Endothelial cell of umbilical vein (primary cell): ENCODE measurements at regions not wholly inside any gene's neighbourhood (a gene's known extent, or its start where the extent isn't known, plus 50 kb on each side); places are given as distances from the start of the nearest gene placed in this dataset.

ENCODE experiments used
- BruUV-seq: library from RNA; stranded (reverse); fragments of 400-500 nt; replicated peaks from 2 replicates; lab custom pipeline; 2021; lab: Mats Ljungman, UMichigan
- CTCF ChIA-PET: fragments of 300-600, 350-600 bp; sonication (Branson Sonifier 250); formaldehyde crosslinking; loops from one replicate; lab custom pipeline; 2021; ENCODE audit warnings: antibody characterized with exemption, inconsistent platforms; lab: Charles Lee
- POLR2A ChIA-PET: fragments of 300-600, 350-600 bp; sonication (Branson Sonifier 250); formaldehyde crosslinking; loops from one replicate; lab custom pipeline; 2021; ENCODE audit warnings: antibody characterized with exemption, inconsistent platforms; lab: Charles Lee
- DNase-seq: peaks from one replicate; pipeline ENCODE4 v3.0.0-alpha.2; 2011; ENCODE audit warnings: low read depth, low spot score
- FAIRE-seq: peaks from 2 replicates; lab custom pipeline; 2011; peaks lifted over from hg19 to GRCh38; lab: Jason Lieb, UNC
- H2AFZ ChIP-seq: 2 replicates; pipeline ENCODE4 v1.6.0; 2012; ENCODE audit warnings: low read depth, low read length, control low read depth, inconsistent platforms
- H3K27ac ChIP-seq: 2 replicates; pipeline ENCODE4 v1.5.1; 2011; ENCODE audit warnings: low read depth, mild to moderate bottlenecking, control low read depth, low read length, moderate library complexity; ENCODE audit not compliant: insufficient read depth
- H3K27me3 ChIP-seq, 2 experiments: 2 replicates each; pipeline versions ENCODE4 v1.6.0 to v1.6.1; 2011; ENCODE audit warnings: low read length in 2 of 2, mixed read lengths in 1 of 2; ENCODE audit not compliant: control insufficient read depth in 2 of 2, insufficient read depth in 2 of 2
- H3K36me3 ChIP-seq, 2 experiments: 2 replicates in 1 of 2; 3 replicates in 1 of 2; pipeline ENCODE4 v1.5.1; 2011; ENCODE audit warnings: low read length in 2 of 2, mild to moderate bottlenecking in 1 of 2, moderate library complexity in 1 of 2; ENCODE audit not compliant: control insufficient read depth in 2 of 2, insufficient read depth in 2 of 2; ENCODE audit errors: extremely low read depth in 1 of 2
- H3K4me1 ChIP-seq: 3 replicates; pipeline ENCODE4 v1.5.1; 2011; ENCODE audit warnings: mild to moderate bottlenecking, low read length; ENCODE audit not compliant: control insufficient read depth, insufficient read depth; ENCODE audit errors: extremely low read depth
- H3K4me2 ChIP-seq: 2 replicates; pipeline ENCODE4 v1.6.1; 2011; ENCODE audit warnings: low read length, control low read depth, mixed read lengths; ENCODE audit not compliant: insufficient read depth
- H3K4me3 ChIP-seq, 3 experiments: fragments of 200-600 bp in 1 of 3; sonication (generic), shearing (Covaris generic) in 1 of 3; replicated peaks in 1 of 3; 2 replicates each; pipeline ENCODE4 v1.5.1; 2011 to 2016; ENCODE audit warnings: control low read depth in 3 of 3, low read length in 3 of 3, mild to moderate bottlenecking in 2 of 3, inconsistent platforms in 1 of 3, low read depth in 1 of 3, moderate library complexity in 1 of 3; ENCODE audit not compliant: insufficient read depth in 1 of 3
- H3K79me2 ChIP-seq: 2 replicates; pipeline ENCODE4 v1.6.0; 2012; ENCODE audit warnings: low read length, inconsistent platforms; ENCODE audit not compliant: control insufficient read depth, insufficient read depth
- H3K9ac ChIP-seq: replicated peaks from 2 replicates; pipeline ENCODE3; 2011; ENCODE audit warnings: low read length, control low read depth; ENCODE audit not compliant: insufficient read depth; ENCODE audit errors: extremely low read depth
- H3K9me1 ChIP-seq: replicated peaks from 3 replicates; pipeline ENCODE4 v1.6.0; 2011; ENCODE audit warnings: mild to moderate bottlenecking, low read length; ENCODE audit not compliant: control insufficient read depth, insufficient read depth; ENCODE audit errors: extremely low read depth
- H3K9me3 ChIP-seq: replicated peaks from 2 replicates; pipeline ENCODE4 v1.5.1; 2012; ENCODE audit warnings: low read length, inconsistent platforms; ENCODE audit not compliant: control insufficient read depth, insufficient read depth
- H4K20me1 ChIP-seq: replicated peaks from 2 replicates; pipeline ENCODE3; 2011; ENCODE audit warnings: mild to moderate bottlenecking, low read length; ENCODE audit not compliant: control insufficient read depth, insufficient read depth; ENCODE audit errors: extremely low read depth
- CTCF ChIP-seq, 2 donors: IDR thresholded peaks; 1 replicate in 1 of 2; 2 replicates in 1 of 2; pipeline ENCODE4 v1.5.1; 2011; ENCODE audit warnings: low read length in 2 of 2, mild to moderate bottlenecking in 2 of 2, moderate library complexity in 2 of 2, control low read depth in 1 of 2, inconsistent platforms in 1 of 2, low read depth in 1 of 2; ENCODE audit not compliant: insufficient read depth in 1 of 2; ENCODE audit errors: extremely low read depth in 1 of 2
- EZH2 ChIP-seq: IDR thresholded peaks from 2 replicates; pipeline ENCODE4 v1.6.1; 2012; ENCODE audit warnings: borderline replicate concordance, low read depth, mild to moderate bottlenecking, moderate library complexity, low read length, inconsistent platforms; ENCODE audit not compliant: severe bottlenecking
- FOS ChIP-seq: IDR thresholded peaks from 2 replicates; pipeline ENCODE4 v1.6.1; 2011; ENCODE audit warnings: mild to moderate bottlenecking, low read length, moderate library complexity, borderline replicate concordance; ENCODE audit not compliant: insufficient read depth
- GATA2 ChIP-seq: IDR thresholded peaks from 2 replicates; pipeline ENCODE4 v1.7.0; 2011; ENCODE audit warnings: low read depth, mild to moderate bottlenecking, moderate library complexity, mixed read lengths, low read length; ENCODE audit not compliant: insufficient read length, insufficient read depth
- JUN ChIP-seq: IDR thresholded peaks from 2 replicates; pipeline ENCODE4 v1.6.1; 2011; ENCODE audit warnings: borderline replicate concordance, low read depth; ENCODE audit not compliant: insufficient read length, insufficient read depth
- MAX ChIP-seq: IDR thresholded peaks from 2 replicates; pipeline ENCODE4 v1.6.1; 2011; ENCODE audit not compliant: insufficient read depth, insufficient read length
- MYC ChIP-seq: IDR thresholded peaks from one replicate; pipeline ENCODE4 v1.6.1; 2011; ENCODE audit warnings: mild to moderate bottlenecking, low read depth, low read length
- POLR2A ChIP-seq: IDR thresholded peaks from 2 replicates; pipeline ENCODE4 v1.6.1; 2012; ENCODE audit warnings: low read depth, mild to moderate bottlenecking, control low read depth, low read length
- POLR2AphosphoS5 ChIP-seq: IDR thresholded peaks from 2 replicates; pipeline ENCODE4 v1.6.1; 2012; ENCODE audit warnings: low read depth, mild to moderate bottlenecking, control low read depth, low read length, moderate library complexity; ENCODE audit not compliant: insufficient read depth
- dilution Hi-C: fragments of 300-500 bp; cut with MboI; formaldehyde crosslinking; loops from one replicate; pipeline ENCODE4 v1.15.0; 2019; ENCODE audit warnings: low sequenced_read_pairs; ENCODE audit not compliant: extremely low pct_ligation_motif_present
- intact Hi-C: fragments of 100-400 bp; cut with micrococcal nuclease; formaldehyde crosslinking; loops from one replicate; pipeline ENCODE4 v1.10.0; 2022

GRCh38 chr6:51277474-51277873 is 458.8 kb downstream of the TFAP2B start:
- no peaks in the 10 kb centered on the region for H3K4me1 ChIP-seq

More at GRCh38 chr6:51277474-51277873, 458.8 kb downstream of the TFAP2B start:
- intact Hi-C loops = no loop called here
- no peaks in the 10 kb centered on the region for H3K27me3 ChIP-seq
- H3K79me2 ChIP-seq = no peaks in the 10 kb centered on the region
- no peaks in the 10 kb centered on the region for H3K9me1 ChIP-seq
- no peaks in the 10 kb centered on the region for H3K36me3 ChIP-seq
- ChIA-PET CTCF (no interaction called here), POLR2A (no interaction called here)
- FAIRE-seq (no peak), DNase-seq (no peak)
- H4K20me1 ChIP-seq = no peaks in the 10 kb centered on the region
- no peak overlapping the region for H3K27ac ChIP-seq
- peaks cover 4% of the 10 kb centered on the region for H3K9me3 ChIP-seq
- H3K4me3 ChIP-seq = no peak overlapping the region
- no peak overlapping the region for H3K9ac ChIP-seq
- dilution Hi-C loops = no loop called here
- H2AFZ ChIP-seq = no peak overlapping the region
- no peak overlapping the region for H3K4me2 ChIP-seq
- TF ChIP-seq MYC (no peak), MAX (no peak), POLR2A (no peak), EZH2 (no peak), FOS (no peak), CTCF (IDR thresholded peaks at IDR 0.05; ENCODE audit: extremely low read depth in 1 of 2, insufficient read depth in 1 of 2, low read depth in 1 of 2, low read length in 2 of 2) (no peak), JUN (no peak), POLR2AphosphoS5 (no peak), GATA2 (no peak)
- no TSS peak for BruUV-seq
